ENCODE measurements at regions not wholly inside any gene's neighbourhood (a gene's known extent, or its start where the extent isn't known, plus 50 kb on each side); places are given as distances from the start of the nearest gene placed in this dataset.
"Not testable (repeated sequence)": the region's sequence is repeated elsewhere in the genome, so short reads cannot be mapped to it uniquely, and the experiment has no call there.

- DNase-seq: no peak
Observed at GRCh38 chr3:31188112-31188511, 293.7 kb upstream of the GADL1 start.

GRCh38 chr3:31189330-31189729 is 294.9 kb upstream of the GADL1 start:
- no peak for DNase-seq

GRCh38 chr3:31189971-31190370 is 295.5 kb upstream of the GADL1 start:
- DNase-seq: no peak

DNA sequence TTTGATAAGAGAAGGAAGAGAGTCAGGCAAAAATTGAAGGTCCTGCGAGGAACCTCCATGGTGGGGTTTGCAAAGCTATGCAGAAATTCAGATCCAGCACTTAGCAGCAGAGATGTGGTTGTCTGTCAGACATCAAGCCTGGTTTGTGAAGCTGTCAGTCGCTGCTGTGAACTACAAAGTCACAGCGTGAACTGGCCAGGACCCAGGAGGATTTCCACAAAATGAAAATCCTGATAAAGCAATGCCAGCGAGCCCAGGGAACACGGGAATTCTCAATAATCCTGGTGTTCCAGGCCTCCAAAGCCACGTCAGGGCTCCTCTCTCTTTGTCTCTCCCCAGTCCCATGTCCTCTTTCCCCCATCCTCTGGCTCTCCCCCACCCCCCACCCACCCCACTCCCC is 296.9 kb upstream of the GADL1 start:
- no peak for DNase-seq

GRCh38 chr3:31193429-31193828 is 299.0 kb upstream of the GADL1 start:
- DNase-seq: no peak

- DNase-seq: no peak
Observed at GRCh38 chr3:31193871-31194270, 299.4 kb upstream of the GADL1 start.

- no peak for DNase-seq
Observed at GRCh38 chr3:31196261-31196660, 301.8 kb upstream of the GADL1 start.

DNA sequence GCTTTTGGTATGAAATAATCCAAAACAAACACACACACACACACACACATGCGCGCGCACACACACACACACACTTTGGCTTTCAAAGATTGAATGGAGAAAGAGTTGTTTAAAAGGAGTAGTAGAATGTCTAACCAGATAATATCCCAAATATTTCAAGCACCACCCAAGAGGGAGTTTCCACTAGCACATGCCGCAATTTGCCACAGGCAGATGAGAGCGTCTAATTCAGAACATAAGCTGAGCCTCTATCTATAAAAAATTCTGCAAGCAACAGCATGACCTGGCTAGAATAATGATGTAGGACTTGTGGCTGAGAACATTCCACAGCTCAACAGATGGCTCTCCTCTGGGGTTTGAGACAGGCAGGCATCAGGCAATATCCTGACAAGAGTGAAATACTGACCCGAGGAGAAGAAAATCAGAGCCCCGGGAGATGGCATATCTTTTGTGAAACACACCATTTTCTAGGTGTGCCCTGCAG is 302.5 kb upstream of the GADL1 start:
- no peak for DNase-seq

GRCh38 chr3:31197941-31198340 is 303.5 kb upstream of the GADL1 start:
- DNase-seq: no peak

- DNase-seq: no peak
Observed at GRCh38 chr3:31198890-31199289, 304.4 kb upstream of the GADL1 start.

- no peak for DNase-seq
Observed at GRCh38 chr3:31203960-31204795, 309.7 kb upstream of the GADL1 start.

DNA sequence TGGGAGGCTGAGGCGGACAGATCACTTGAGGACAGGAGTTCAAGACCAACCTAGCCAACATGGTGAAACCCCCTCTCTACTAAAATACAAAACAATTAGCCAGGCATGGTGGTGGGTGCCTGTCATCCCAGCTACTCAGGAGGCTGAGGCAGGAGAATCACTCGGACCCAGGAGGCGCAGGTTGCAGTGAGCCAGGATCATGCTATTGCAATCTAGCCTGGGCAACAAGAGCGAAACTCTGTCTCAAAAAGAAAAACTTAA is 310.3 kb upstream of the GADL1 start:
- DNase-seq: not testable (repeated sequence)

DNA sequence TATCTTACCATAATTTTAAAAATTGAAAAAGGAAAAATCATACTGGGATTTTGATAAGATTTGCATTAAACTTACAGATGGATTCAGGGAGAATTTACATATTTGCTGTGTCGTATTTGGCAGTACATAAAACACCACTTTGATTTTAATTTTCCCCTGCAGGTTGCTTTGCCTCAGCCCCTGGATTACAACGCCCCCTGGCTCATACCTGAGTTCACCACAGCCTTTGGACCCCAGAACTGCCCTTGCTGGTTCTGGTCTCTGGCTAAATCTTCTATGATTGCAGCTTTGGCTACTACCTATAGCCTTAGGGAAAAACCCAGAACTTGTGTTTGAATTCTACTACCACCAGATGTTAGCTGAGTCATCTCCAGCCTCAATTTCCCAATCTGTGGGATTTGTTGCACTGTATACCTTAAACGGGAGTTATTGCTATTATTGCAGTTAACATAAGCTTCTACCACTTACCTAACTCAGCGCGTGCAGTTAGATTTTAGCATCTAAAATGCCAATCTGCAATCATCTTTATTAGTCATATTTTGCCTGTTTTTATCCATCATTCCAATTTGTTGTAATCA is 315.7 kb upstream of the GADL1 start:
- DNase-seq: no peak

DNA sequence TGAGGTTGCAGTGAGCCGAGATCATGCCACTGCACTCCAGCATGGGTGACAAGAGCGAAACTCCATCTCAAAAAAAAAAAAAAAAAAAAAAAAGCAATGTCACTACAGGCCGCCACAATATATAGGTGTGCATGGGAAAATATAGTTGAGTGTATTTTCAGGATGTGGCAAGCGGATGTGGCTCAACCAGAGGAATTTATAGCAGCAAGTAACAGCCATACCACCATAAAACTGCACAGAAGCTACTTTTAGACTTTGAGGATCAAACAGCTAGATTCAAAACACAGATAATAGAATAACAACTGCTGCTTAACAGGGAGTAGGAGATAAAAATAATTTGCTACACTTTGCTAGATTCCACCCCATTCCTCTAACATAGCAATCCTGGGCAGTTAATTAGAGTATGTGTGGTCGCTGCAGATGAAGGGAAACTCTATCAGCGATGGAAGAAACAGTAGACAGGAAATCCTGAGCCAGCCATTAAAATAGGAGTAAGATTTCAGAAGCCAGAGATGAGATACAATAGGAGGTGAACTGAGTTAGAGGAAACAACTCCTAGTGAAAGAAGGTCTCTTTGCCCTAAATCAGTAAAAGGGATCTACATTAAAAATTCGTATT is 318.7 kb upstream of the STT3B start:
- no peak for DNase-seq

DNA sequence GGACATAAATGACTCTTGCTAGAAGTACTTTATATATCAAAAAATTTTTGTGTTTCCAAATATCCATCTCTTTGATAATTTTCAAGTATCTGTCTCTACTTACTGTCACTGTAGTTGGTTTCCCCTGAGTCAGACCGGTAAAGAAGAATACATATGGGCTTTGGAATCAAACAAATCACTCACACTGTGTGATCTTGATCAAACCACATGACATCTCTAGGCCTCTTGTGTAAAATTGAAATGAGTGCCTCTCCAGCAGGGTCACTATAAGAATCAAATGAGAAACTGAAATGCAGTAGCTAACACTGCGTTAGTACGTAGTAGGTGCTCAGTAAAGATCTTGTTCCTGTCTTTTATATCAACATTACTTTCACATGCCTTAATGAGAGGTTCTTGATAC is 314.6 kb upstream of the STT3B start:
- no peak for DNase-seq

DNA sequence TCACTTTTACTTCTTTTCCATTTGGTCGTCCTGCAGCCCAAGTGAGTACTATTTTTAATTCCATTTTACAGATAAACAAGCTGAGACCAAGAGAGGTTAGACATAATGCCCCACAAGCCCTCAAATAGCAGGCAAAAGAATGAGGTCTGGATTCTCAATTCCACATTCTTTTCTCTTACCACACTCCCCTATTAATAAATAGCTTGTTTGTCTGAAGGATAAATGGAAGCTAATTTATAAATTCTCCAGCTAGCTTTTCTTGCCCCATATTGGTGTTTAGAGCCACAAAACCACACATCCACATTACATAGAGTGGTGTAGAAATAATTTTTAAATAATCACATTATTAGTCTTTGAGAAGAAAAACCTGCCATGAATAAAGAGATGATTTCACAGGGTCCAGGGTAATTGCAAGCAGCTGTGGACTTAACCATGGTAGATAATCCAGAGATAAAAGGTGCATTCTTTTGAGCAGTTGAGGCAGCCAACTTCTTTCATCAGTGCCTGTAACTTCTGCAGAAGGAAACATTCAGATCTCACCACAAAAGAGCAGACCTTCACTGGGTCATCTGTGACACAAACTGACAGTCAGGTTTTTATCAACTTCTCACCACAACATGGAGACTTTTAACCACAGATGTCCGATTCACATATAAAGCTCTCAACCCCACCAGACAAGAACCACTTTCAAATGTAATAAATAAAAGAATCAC is 313.4 kb upstream of the STT3B start:
- DNase-seq: no peak

GRCh38 chr3:31220431-31220830 is 312.3 kb upstream of the STT3B start:
- DNase-seq: no peak

DNA sequence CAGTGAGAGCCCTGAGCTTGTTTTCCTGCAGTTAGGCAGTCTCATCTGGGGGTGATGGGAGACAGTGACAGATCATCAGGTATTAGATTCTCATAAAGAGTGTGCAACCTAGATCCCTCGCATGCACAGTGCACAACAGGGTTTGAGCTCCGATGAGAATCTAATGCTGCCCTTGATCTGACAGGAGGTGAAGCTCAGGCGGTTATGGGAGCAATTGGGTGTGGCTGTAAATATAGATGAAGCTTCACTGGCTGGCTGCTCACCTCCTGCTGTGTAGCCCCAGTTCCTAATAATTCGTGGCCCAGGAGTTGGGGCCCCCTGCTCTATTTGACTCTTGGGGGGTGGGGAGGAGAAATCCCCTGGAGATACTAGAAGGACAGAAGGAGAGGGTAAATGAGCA is 309.4 kb upstream of the STT3B start:
- DNase-seq: no peak

DNA sequence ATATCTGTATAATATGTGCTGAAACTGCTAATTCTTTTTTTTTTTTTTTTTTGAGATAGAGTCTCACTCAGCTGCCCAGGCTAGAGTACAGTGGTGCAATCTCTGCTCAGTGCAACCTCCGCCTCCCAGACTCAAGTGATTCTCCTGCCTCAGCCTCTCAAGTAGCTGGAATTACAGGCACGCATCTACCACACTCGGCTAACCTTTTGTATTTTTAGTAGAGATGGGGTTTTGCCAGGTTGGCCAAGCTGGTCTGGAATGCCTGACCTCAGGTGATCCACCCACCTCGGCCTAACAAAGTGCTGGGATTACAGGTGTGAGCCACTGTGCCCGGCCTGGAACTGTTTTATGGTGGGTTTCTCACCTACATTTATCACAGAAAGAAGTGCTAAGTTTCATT is 307.8 kb upstream of the STT3B start:
- no peak for DNase-seq

DNA sequence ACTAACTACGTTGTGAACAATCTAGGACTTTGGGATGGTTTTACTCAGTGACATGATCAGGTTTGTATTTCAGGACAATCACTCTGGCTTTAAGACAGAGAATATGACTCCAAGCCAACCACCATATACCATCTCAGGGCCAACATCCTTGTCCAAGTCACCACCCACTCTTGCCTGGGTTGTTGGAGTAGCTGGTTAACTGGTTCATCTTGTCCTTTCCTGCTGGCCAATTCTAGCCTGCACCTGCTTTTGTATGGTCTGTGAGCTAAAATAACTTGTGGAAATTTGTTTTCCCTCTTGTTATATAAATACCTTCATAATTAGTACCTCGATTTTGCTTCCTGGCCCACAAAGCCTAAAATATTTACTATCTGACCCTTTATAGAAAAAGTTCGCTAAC is 306.8 kb upstream of the STT3B start:
- no peak for DNase-seq

- DNase-seq: no peak
Observed at GRCh38 chr3:31226346-31226745, 306.4 kb upstream of the STT3B start.

- no peak for DNase-seq
Observed at GRCh38 chr3:31227131-31227562, 305.6 kb upstream of the STT3B start.

DNA sequence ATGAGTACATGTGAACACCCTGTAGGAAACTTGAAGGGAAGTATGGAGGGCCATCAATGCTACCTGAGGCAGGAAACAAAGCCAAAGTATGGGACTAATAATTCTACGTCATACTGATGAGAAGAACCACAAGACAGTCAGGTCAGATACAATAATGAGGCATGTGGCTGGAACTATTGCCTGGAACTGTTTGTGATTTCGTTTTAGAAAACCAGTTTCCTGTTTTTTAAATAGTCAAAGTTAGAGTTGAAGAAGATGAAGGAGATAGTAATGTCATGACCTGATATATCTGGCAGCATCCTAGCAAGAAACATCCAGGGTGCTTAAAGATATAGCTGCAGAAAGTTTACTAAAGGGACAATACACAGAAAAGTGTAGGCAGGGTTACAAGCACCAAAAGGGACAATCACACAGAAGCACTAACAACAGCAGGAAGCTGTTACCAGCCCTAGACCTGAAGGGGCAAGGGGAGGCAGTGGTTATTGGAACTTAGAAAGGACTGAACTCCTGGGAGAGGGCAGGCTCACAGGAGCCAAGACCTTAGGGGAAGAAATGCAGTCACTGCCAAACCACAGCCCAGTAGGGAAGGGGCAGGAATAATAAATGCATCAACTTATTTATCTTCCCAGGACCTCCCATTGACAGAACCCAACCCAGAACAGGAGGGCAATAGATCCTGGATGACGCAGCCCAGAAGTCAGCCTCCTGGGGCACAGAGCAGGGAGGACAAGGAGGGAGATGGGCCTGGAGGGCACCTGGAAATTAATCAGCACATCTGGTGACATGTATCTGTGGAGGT is 302.1 kb upstream of the STT3B start:
- no peak for DNase-seq

Data from 8988T (cell line).